CMK (cell line): ENCODE measurements at regions not wholly inside any gene's neighbourhood (a gene's known extent, or its start where the extent isn't known, plus 50 kb on each side); places are given as distances from the start of the nearest gene placed in this dataset.

Experiments
- DNase-seq: peaks from one replicate; pipeline ENCODE4 v3.0.0-alpha.2; 2010; ENCODE audit warnings: low read depth

DNA sequence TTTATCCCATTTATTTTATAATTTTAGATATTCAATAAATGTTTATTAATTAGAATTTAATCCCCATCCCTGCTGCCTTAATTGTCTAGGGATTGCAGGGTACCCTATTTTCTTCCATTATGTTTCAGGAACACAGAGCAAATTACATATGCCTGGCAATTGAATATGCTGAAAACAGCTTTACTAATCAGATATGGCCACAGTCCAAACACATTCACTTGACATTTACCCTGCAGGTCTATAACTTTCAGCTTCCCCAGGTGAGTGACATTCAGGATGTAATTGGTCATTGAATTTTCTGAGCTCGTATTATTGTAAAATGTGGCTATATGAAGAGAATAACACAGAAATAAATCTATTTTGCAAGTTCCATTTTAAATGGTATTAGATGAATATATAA lies 218.7 kb upstream of the NDST4 start:
- no peak for DNase-seq

DNA sequence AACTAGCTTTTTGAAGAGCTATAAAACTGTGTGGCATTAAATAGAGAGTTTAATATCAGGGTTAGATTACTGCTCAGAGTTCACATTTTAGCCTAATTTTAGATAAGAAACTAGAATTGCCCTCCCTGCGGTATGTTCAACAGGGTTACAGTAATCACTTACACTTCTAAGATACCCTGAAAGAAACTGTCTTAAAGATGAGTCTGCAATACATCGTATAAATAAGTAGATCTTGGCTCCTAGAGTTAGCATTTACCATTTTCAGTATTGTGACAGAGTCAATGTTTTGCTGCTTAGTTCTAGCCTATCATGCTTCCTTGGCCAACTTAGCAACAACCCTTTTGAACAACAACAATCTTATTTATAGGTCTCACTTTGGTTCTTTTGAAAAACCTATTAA lies 217.8 kb upstream of the NDST4 start:
- DNase-seq = no peak

DNA sequence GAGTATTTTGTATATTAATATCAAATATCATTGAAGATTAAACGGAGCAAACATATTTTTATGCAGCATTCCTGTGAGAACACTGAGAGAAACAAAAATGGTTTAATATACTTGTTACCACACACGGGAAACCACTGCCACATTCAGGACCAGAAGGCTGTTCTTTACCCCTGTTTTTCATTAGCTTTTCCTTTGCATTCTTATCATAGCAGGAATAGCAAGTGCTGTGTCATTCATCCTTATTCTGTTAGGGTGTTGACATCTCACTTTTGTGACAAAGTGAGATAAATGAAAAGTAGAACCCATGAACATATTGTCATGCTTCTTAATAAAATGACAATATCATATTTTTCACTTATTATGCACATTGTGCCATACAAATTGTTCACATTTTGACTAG lies 212.4 kb upstream of the NDST4 start:
- peak; percentile 8 for DNase-seq

DNA sequence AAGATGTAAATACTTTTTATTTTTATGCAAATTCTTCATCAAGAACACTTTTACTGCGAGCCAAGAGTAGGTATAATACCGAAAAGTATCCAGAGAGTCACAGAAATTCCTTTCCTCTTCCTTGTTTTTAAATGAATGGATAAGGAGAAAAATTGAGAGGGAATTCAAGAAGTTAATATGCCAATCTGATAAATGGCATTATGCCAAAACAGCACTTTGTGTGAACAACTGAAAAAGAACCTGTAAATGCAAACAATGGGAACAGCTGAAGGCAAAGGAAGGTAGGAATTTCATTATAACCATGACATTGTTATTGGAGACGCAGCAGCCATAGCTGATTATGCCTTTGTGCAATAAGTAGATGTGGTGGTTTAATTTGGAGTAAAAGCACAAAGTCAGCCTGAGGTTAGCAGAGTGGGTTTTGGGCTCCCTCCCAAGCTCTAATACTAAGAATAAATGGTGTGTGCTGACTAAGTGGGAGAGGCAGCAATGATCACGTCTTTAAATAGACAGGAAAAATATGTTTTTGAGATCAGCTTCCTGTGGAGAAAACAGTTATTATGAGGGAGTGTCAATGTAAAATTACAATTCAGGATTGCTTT lies 209.8 kb upstream of the NDST4 start:
- DNase-seq = no peak

DNA sequence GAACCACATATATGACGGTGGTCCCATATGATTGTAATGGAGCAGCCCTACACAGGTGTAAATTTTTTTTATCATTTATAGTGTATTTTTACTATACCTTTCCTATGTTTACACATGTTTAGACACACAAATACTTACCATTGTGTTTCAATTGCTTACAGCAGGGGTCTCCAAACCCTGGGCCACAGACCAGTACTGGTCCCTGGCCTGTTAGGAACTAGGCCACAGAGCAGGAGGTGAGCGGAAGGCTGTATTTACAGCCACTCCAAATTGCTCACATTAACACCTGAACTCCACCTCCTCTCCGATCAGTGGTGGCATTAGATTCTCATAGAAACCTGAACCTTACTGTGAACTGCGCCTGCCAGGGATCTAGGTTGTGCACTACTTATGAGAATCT lies 201.8 kb upstream of the NDST4 start:
- DNase-seq = no peak

DNA sequence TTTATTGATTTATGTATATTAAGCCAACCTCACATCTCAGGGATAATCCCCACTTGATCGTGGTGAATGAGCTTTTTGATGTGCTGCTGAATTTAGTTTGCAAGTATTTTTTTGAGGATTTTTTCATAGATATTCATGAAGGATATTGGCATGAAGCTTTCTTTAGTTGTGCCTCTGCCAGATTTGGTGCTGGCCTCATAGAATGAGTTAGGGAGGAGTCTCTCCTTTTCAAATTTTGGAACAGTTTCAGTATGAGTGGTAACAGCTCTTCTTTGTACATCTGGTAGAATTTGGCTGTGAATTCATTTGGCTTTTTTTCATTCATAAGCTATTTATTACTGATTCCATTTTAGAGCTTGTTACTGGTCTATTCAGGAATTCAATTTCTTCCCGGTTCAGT lies 197.2 kb upstream of the NDST4 start:
- DNase-seq = no peak

DNA sequence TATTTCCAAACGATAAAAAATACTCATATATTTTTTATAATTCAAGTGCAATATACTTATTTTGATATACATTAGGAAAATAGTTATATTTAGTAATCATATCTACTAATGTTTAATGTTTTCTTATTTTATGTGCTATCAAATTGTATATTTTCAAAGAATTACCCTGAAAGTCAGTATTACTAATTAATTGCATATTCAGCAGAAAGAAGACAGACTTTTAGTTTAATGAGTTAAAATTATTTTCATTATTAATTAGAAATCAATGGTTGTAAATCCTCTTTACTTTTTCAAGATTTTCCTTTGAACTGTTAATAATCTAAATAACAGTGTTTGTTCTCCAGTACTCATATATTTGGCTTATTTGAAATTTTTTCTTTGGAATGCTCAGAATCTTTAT lies 181.3 kb upstream of the NDST4 start:
- DNase-seq = no peak

DNA sequence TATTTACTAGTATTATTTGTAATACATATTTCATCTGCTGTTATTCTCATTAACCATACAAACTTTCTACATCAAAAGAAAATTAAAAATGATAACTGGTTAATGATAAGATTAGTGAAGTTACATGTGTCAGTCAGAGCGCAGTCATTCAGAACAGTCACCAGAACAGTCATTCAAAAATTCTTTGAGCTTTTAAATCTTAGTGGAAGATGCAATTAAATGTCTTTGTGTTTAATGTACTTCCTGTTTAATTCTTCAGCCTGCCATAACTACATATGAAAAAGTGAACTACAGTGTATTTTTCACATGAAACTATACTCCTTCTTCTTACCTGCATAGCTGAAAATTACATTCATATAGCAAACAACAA lies 179.7 kb upstream of the NDST4 start:
- no peak for DNase-seq

DNA sequence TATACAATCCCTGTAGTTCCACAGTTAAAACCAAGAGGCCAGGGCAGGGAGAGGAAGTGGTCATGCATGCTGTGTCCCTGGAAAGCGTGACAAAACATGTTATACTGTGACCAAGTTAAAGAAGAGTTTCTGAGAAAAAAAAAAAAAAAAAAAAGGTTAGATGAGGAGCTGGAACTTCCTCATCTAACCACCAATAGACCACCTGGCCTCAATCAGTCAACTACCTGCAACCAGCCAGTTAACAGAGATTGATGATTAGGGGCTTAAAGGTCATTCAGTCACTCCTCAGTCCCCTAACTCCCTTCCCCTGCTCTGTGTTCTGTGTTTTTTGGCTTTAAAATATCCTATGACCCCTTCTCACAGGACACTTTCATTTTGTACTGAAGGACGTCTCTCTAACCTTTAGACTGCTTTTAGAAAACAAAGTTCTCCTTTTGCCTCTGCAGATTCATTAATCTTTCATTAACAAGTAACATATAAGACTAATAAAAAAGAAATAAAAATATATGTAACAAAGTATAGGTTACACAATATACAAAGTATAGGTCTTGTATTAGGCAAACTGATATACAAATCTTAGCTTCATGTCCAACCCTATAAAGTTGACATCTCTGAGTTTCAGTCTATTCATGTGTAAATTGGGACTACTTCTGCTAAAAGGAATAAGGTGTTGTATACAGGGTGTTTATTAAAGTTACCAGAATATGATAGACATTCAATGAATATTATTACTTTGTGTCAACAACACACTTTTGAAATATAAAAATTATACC lies 179.1 kb upstream of the NDST4 start:
- DNase-seq = no peak

DNA sequence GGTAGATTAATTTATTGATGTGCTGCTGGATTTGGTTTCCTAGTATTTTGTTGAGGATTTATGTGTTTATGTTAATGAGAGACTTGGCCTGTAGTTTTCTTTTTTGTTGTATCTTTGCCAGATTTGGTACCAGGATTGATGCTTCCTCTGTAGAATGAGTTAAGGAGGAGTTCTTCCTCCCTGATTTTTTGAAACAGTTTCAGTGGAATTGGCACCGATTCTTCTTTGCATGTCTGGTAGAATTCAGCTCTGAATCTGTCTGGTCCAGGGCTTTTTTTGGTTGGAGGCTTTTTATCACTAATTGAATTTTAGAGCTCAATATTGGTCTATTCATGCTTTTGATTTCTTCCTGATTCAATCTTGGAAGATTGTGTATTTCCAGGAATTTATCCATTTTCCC lies 174.0 kb upstream of the NDST4 start:
- DNase-seq = no peak

DNA sequence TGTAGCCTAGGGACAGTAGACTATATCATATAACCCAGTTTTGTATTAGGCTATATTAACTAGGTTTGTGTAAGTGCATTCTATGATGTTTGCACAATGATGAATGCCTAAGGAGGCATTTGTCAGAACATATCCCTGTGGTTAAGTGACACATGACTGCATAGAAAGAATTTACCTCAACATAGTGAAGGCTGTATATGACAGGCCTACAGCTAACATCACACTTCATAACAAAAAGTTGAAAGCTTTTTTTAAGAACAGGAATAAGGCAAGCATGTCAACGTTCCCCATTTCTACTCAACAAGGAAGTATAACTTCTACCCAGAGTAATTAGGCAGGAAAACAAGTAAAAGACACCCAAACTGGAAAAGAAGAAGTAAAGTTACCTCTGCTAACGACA lies 165.9 kb upstream of the NDST4 start:
- no peak for DNase-seq

DNA sequence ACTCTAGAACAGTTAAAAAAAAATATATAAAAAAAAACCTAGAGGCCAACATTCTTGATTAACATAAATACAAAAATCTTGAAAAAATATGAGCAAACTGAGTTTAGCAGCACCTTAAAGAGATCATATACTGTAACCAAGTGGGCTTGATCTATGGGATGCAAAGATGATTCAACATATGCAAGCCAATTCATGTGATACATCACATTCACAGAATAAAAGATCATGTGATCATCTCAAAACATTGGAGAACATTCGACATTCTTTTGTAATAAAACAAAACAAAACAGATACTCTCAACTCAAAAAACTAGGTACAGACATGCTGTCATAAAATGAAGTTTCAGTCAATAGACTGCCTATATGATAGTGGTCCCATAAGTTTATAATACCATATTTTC lies 165.4 kb upstream of the NDST4 start:
- no peak for DNase-seq

DNA sequence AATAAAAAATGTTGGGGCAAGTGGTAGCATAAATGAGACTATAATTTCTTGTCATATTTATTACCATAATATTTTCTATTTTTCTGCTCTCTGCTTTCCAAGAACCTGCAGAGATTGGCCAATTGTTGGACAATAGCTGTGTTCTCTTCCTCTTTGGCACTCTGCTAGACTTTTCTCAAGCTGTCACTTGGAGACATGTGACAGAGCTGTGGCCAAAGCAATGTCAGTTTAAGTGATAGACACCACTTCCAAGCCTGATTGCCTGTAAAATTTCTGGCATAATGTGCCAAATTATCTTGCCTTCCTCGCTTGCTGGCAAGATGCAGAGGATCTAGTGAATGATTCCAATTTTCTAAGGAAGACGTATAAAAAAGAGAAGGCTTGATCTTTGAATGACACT lies 162.2 kb upstream of the NDST4 start:
- no peak for DNase-seq

DNA sequence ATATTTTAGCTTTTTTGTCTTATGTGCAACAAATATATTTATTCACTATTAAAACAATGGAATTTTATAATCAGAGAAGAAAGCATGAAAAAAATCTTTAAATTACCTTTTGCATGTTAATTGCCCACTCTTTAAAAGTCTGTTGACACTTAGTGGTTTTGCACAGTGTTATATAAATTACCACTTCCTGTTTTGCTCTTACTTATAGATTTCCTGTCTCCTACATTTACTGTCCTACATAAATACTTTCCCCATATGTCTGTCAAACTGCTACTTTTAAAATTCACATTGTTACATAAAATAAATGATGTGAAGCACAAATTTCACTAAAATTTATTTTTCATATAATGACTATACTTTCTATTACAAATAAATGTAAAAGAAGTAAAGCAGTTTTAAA lies 161.1 kb upstream of the NDST4 start:
- DNase-seq = no peak

DNA sequence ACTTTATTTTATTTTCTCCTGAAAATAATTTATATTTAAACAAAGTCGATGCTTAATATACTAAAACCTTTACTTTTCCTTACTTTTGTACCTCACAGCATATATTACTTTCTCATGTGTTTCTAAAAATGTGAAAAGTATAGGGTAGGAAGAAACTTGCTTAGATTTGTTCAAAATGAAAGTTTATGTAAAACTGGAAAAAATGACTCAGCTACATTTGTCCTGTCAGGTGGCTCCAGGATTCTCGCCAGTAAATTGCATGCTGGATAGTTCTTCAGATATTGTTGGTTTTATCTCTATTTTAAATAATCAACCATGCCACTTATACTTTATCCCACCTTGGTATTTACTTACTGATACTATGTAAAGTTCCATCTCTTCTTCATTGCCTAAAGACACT lies 159.2 kb upstream of the NDST4 start:
- no peak for DNase-seq

DNA sequence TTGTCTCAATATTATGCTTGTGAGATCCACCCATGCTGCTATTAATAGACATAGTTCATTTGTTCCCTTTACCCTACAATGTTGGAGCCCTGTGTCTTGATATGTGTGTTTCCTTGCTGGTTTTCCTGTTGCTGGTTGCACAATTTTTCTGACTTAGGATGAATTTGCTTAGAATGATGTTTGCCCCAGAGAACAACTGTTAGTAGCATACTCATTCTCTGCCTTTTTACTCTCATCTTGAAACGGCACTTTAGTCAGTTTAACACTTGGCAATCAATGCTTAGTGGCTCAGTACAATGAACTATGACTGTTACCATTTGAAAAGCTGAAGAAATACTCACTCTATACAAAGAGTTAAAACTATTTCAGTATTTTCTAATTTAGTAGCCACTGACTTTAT lies 158.8 kb upstream of the NDST4 start:
- DNase-seq = no peak

DNA sequence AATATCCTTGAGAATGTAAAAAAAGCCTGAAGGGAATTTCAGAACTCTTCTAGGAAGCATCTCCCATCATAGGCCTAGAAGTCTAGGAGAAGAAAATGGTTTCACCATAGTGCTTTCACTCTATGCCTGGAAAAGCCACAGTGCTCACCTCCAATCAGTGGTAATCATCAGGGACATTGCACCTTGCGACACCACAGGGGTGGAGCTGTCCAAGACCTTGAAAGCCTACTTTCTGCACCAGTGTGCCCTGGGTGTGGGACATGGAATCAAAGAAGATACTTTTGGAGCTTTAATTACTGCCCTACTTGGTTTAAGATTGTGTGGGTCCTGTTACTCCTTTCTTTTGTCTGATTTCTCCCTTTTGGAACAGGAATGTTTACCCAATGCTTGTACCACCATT lies 146.8 kb upstream of the NDST4 start:
- DNase-seq = no peak

DNA sequence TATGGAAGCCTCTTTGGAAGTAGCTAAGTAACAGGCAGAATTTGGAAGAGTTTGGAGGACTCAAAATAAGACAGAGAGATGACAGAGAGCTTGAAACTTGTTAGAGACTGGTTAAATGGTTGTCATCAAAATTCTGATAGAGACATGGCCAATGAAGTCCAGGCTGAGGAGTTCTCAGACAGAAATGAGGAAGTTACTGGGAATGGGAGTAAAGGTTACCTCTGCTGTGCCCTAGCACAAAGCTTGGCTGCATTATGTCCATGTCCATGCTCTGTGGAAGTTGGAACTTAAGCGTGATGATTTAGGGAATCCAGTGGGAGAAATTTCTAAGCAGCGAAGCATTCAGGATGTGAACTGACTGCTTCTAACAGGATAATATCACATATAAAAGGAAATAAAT lies 146.2 kb upstream of the NDST4 start:
- DNase-seq = no peak

DNA sequence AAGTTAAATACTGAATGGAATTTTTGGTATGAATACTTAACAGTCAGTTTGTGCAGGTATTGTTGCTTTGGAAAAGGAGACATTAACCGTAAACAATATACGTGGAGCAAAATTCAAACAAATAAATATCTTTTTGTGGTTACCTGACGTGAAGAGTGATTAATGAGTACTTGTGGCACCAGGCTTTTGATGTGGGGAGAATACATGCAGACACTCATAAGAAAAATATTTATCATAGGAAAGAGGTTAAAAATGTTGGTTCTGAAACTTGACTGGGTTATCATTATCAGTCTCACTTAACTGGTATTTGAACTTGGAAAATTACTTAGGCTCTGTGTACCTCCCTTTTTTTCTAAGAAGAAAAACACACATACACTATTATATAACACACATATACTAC lies 136.4 kb upstream of the NDST4 start:
- no peak for DNase-seq

DNA sequence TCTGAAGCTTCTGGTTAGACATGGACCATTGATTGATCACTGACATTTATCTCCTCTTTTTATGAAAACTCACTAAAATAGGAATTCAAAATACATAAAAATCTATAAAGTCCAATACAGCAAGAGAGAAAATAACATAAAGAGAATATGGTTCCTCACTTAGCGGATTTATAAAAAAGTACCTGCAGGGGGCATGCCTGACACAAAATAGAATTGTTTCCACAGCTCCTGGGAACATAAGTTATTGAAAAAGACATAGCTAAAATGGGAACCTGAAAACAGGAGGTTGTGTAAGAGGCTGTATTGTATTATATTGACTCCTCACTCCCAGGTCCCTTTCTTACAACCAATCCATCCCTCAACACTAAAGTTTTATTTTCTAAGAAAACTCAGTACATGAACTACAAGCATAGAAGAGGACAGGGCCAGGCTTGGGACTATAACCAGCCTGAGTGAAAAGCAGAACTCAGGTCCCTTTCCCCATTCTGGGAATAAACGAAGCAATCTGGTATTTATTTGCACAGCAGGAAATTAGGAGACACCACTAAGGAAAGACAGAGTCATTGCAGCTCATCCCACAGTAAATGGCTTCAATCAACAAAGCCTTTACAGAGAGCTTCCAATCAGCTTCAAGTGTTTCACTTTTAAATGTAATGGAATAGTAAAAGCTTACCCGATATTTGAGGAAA lies 121.1 kb upstream of the NDST4 start:
- DNase-seq = no peak

DNA sequence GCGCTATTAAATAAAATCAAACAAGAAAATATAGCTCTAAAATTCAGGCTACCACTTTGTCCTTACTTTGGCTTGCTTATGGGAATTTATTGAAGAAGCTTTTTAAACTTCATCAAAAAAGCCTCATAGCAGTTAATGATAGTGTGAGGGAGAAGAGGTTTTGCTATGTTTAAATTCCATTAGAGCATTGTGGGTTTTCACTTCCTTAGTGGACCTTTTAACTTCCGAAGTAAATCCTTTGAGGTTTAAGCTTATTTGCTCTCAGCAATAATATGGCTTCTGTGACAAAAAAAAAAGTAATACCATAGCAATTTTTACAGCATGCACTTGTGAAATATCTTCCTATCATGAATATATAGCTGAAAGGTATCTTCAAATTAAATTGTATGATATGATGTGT lies 120.2 kb upstream of the NDST4 start:
- no peak for DNase-seq

DNA sequence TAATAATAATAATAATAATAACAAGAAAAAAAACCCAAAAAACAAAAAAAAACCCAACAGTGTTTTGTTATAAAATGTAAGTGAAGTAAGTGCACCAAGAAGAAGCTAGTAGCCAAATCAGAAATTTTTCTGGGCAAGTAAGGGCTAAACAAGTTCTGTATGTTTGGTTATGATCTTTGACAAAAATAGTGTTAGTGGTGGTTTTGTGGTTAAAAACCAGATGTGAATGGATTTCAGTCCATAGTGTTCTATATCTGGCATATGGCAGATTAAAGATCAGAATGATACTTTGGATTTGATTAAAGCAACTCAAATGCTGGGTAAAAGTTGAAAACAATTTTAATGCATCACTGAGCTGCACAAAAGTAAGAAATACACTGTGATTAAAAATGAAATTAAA lies 116.5 kb upstream of the NDST4 start:
- DNase-seq = no peak

DNA sequence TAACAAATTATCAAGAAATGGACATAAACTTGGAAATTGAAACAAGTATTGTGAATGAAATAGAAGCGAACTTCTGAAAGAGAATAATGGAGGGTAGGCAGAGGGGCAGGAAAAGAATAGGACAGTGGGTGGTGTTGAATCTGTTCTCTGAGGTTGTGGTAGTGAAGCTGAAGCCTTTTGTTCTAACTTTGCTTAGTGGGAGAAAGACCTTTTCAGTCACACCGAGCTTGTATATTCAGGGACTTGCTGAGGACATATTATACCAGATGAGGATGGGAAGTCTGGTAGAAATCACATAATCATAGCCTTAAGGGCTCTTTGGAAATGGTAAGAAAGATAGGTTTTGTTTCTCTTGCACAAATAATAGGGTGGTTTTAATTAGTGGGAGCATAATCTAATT lies 115.4 kb upstream of the NDST4 start:
- DNase-seq = no peak

DNA sequence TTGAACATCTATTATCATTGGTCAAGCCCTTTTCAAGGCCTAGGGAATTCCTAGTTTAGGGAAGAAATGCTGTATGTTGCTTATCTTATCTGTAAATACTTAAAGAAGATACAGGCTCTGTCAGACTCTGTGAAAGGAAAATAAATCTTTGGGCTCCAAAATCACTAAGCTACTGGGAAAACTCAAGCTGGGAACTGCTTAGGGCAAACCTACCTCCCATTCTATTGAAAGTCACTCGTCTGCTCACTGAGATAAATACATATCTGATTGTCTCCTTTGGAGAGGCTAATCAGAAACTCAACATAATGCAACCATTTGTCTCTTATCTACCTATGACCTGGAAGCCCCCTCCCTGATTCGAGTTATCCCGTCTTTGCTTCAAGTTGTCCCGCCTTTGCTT lies 108.6 kb upstream of the NDST4 start:
- DNase-seq = no peak
